SU-DHL-6 (cell line): ENCODE measurements at regions not wholly inside any gene's neighbourhood (a gene's known extent, or its start where the extent isn't known, plus 50 kb on each side); places are given as distances from the start of the nearest gene placed in this dataset.

Experiments
- H2AFZ ChIP-seq: fragments of 200-600 bp; sonication (generic); 2 replicates; pipeline ENCODE4 v1.6.1; 2014; ENCODE audit warnings: low read depth, mild to moderate bottlenecking, moderate library complexity, mixed read lengths, antibody characterized with exemption, low read length; ENCODE audit not compliant: severe bottlenecking
- H3F3A ChIP-seq: fragments of 200-600 bp; shearing (Covaris generic); 2 replicates; pipeline ENCODE4 v1.6.0; 2016; ENCODE audit warnings: antibody characterized with exemption, mild to moderate bottlenecking; ENCODE audit not compliant: insufficient read depth
- H3K27ac ChIP-seq: fragments of 200-600 bp; sonication (generic); 2 replicates; pipeline ENCODE4 v1.5.1; 2016; ENCODE audit warnings: low read depth, mild to moderate bottlenecking, low read length, moderate library complexity, mixed read lengths
- H3K27me3 ChIP-seq: fragments of 200-600 bp; sonication (generic), shearing (Covaris generic); 2 replicates; pipeline ENCODE4 v1.6.0; 2014; ENCODE audit warnings: mild to moderate bottlenecking, low read length
- H3K36me3 ChIP-seq: fragments of 200-600 bp; sonication (generic); 2 replicates; pipeline ENCODE4 v1.6.1; 2014; ENCODE audit warnings: mild to moderate bottlenecking, low read length, mixed read lengths
- H3K4me2 ChIP-seq: fragments of 300-600, 200-600 bp; shearing (Covaris generic), sonication (generic); 2 replicates; pipeline ENCODE4 v1.6.0; 2014; ENCODE audit warnings: low read length, low read depth, mild to moderate bottlenecking; ENCODE audit not compliant: poor library complexity, severe bottlenecking
- H3K4me3 ChIP-seq: fragments of 200-600 bp; sonication (generic); 2 replicates; pipeline ENCODE4 v1.5.1; 2014; ENCODE audit warnings: antibody characterized with exemption, low read length, mild to moderate bottlenecking, mixed read lengths; ENCODE audit not compliant: insufficient read depth, poor library complexity, severe bottlenecking
- H3K79me2 ChIP-seq: fragments of 200-600 bp; sonication (generic); 2 replicates; pipeline ENCODE4 v1.6.1; 2014; ENCODE audit warnings: mild to moderate bottlenecking, low read length, moderate library complexity; ENCODE audit not compliant: insufficient read depth
- H3K9ac ChIP-seq: fragments of 200-600 bp; sonication (generic); 2 replicates; pipeline ENCODE4 v1.7.0; 2014; ENCODE audit warnings: mild to moderate bottlenecking, low read length
- H3K9me2 ChIP-seq: fragments of 200-600 bp; sonication (generic); replicated peaks from 2 replicates; pipeline ENCODE4 v1.6.1; 2014; ENCODE audit warnings: low read length; ENCODE audit not compliant: insufficient read depth
- H3K9me3 ChIP-seq: fragments of 200-600 bp; sonication (generic); 2 replicates; pipeline ENCODE4 v1.6.1; 2014; ENCODE audit warnings: low read length, mixed read lengths; ENCODE audit not compliant: insufficient read depth
- H4K20me1 ChIP-seq: fragments of 200-600 bp; sonication (generic); 2 replicates; pipeline ENCODE4 v1.6.1; 2014; ENCODE audit warnings: low read depth, mild to moderate bottlenecking, antibody characterized with exemption, low read length, moderate library complexity, mixed read lengths
- CTCF ChIP-seq: fragments of 200-600 bp; sonication (generic); IDR thresholded peaks from one replicate; pipeline ENCODE4 v1.5.1; 2017; ENCODE audit warnings: antibody characterized with exemption, mild to moderate bottlenecking, low read length, moderate library complexity; ENCODE audit not compliant: insufficient read depth, poor library complexity, severe bottlenecking
- EZH2phosphoT487 ChIP-seq: fragments of 200-600 bp; sonication (generic), shearing (Covaris generic); conservative IDR thresholded peaks from 2 replicates; pipeline ENCODE4 v1.6.1; 2018; ENCODE audit warnings: mild to moderate bottlenecking, antibody characterized with exemption, low read length, moderate library complexity, mixed read lengths

GRCh38 chr6:4707011-4707410 lies 69.2 kb upstream of the CDYL start:
- Histone ChIP-seq H3K27me3 (no peaks in the 10 kb centered on the region), H3K9ac (no peak overlapping the region), H3K79me2 (no peaks in the 10 kb centered on the region), H3K4me3 (no peak overlapping the region), H3K9me2 (no peaks in the 10 kb centered on the region), H3K36me3 (no peaks in the 10 kb centered on the region), H3K9me3 (no peaks in the 10 kb centered on the region), H3K27ac (no peak overlapping the region), H3F3A (no peaks in the 10 kb centered on the region), H3K4me2 (no peak overlapping the region), H2AFZ (no peak overlapping the region), H4K20me1 (no peaks in the 10 kb centered on the region)
- TF ChIP-seq EZH2phosphoT487 (no peak), CTCF (no peak)

GRCh38 chr6:4705809-4706208 lies 70.4 kb upstream of the CDYL start:
- H3K9me3 ChIP-seq, result no peaks in the 10 kb centered on the region
- H4K20me1 ChIP-seq, result no peaks in the 10 kb centered on the region
- no peaks in the 10 kb centered on the region for H3F3A ChIP-seq
- H3K4me2 ChIP-seq, result no peak overlapping the region
- no peaks in the 10 kb centered on the region for H3K36me3 ChIP-seq
- no peak overlapping the region for H3K4me3 ChIP-seq
- H2AFZ ChIP-seq, result no peak overlapping the region
- H3K9me2 ChIP-seq, result no peaks in the 10 kb centered on the region
- no peak overlapping the region for H3K27ac ChIP-seq
- H3K9ac ChIP-seq, result no peak overlapping the region
- no peak for TF ChIP-seq EZH2phosphoT487
- no peak for TF ChIP-seq CTCF
- H3K27me3 ChIP-seq, result no peaks in the 10 kb centered on the region
- no peaks in the 10 kb centered on the region for H3K79me2 ChIP-seq

- H3K27ac ChIP-seq, result no peak overlapping the region
- H3K36me3 ChIP-seq, result no peaks in the 10 kb centered on the region
- no peaks in the 10 kb centered on the region for H3K79me2 ChIP-seq
- H3K4me3 ChIP-seq, result no peak overlapping the region
- H3K27me3 ChIP-seq, result no peaks in the 10 kb centered on the region
- H3F3A ChIP-seq, result no peaks in the 10 kb centered on the region
- no peaks in the 10 kb centered on the region for H4K20me1 ChIP-seq
- no peaks in the 10 kb centered on the region for H3K9me3 ChIP-seq
- H3K9ac ChIP-seq, result no peak overlapping the region
- H3K9me2 ChIP-seq, result no peaks in the 10 kb centered on the region
- no peak overlapping the region for H3K4me2 ChIP-seq
- H2AFZ ChIP-seq, result no peak overlapping the region
- TF ChIP-seq CTCF, result no peak
- no peak for TF ChIP-seq EZH2phosphoT487
Measured at GRCh38 chr6:4703382-4703781, 72.8 kb upstream of the CDYL start.
